ENCODE measurements at regions not wholly inside any gene's neighbourhood (a gene's known extent, or its start where the extent isn't known, plus 50 kb on each side); places are given as distances from the start of the nearest gene placed in this dataset.

DNA sequence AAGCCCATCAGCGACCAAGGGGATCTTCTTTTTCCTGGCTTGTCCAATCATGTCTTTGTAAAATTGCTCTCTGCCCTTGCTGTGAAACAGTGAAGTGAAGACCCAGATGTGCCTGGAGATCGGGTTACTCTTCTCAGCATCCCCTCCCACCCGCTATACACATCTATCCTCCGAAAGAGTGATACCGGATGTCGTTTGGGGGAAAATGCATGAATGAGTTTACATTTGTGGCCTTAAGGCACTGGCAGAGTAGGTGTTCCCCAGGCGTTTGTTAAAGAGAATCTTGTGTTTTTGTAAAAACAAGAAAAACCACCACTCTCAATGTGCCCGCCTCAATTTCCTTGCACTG lies 528.3 kb downstream of the CMPK2 start:
- H3K4me3 ChIP-seq (ENCODE audit: control extremely low read depth in 1 of 5, extremely low read depth in 1 of 5, insufficient read depth in 1 of 5, low read depth in 2 of 5, low read length in 4 of 5): no peak overlapping the region
- TF ChIP-seq, protein P1, sequence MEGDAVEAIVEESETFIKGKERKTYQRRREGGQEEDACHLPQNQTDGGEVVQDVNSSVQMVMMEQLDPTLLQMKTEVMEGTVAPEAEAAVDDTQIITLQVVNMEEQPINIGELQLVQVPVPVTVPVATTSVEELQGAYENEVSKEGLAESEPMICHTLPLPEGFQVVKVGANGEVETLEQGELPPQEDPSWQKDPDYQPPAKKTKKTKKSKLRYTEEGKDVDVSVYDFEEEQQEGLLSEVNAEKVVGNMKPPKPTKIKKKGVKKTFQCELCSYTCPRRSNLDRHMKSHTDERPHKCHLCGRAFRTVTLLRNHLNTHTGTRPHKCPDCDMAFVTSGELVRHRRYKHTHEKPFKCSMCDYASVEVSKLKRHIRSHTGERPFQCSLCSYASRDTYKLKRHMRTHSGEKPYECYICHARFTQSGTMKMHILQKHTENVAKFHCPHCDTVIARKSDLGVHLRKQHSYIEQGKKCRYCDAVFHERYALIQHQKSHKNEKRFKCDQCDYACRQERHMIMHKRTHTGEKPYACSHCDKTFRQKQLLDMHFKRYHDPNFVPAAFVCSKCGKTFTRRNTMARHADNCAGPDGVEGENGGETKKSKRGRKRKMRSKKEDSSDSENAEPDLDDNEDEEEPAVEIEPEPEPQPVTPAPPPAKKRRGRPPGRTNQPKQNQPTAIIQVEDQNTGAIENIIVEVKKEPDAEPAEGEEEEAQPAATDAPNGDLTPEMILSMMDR (IDR thresholded peaks at IDR 0.05): no peak
- no peak for TF ChIP-seq EZH2 (IDR thresholded peaks at IDR 0.05; ENCODE audit: borderline replicate concordance, insufficient read depth, low read depth, low read length, poor library complexity, severe bottlenecking)
- H3K4me1 ChIP-seq (ENCODE audit: control insufficient read depth in 2 of 2, insufficient read depth in 2 of 2, low read length in 2 of 2): peaks cover 4% of the 10 kb centered on the region in 2 donors
- no peaks in the 10 kb centered on the region for H3K27me3 Mint-ChIP-seq
- H3K4me1 Mint-ChIP-seq: peaks cover 7% of the 10 kb centered on the region
- no peak overlapping the region for H3K27ac ChIP-seq (ENCODE audit: low read length in 2 of 2)
- no peak overlapping the region for H3K9ac ChIP-seq (ENCODE audit: low read length)
- H3K79me2 ChIP-seq (ENCODE audit: control insufficient read depth, insufficient read depth, low read length): no peaks in the 10 kb centered on the region
- DNase-seq: no peak
- ChIA-PET POLR2A (no interaction called here), CTCF (no interaction called here)
- H2AFZ ChIP-seq (ENCODE audit: insufficient read depth, low read depth, low read length, poor library complexity, severe bottlenecking): no peak overlapping the region
- peaks cover 0 to 8% (median 0%) of the 10 kb centered on the region in 3 donors for H3K9me3 ChIP-seq (ENCODE audit: control extremely low read depth in 1 of 3, control insufficient read depth in 2 of 3, insufficient read depth in 1 of 3, low read length in 2 of 3)
- no peak for ATAC-seq (ENCODE audit: low read depth)
- H4K20me1 ChIP-seq (ENCODE audit: control insufficient read depth, insufficient read depth, low read length, poor library complexity, severe bottlenecking): no peaks in the 10 kb centered on the region
- no peak overlapping the region for H3K4me3 Mint-ChIP-seq
- H3K9me3 Mint-ChIP-seq (ENCODE audit: insufficient read depth): no peaks in the 10 kb centered on the region
- 100% methylated on average over 1 of the region's 8 CpGs for WGBS (ENCODE audit: insufficient coverage)
- intact Hi-C loops (cut with micrococcal nuclease): no loop called here
- H3K36me3 ChIP-seq (replicated peaks in 1 of 2; ENCODE audit: control extremely low read depth in 1 of 2, control insufficient read depth in 1 of 2, extremely low read depth in 1 of 2, insufficient read depth in 2 of 2, low read length in 1 of 2): no peaks in the 10 kb centered on the region
- no peak overlapping the region for H3K27ac Mint-ChIP-seq
- H3K4me2 ChIP-seq (replicated peaks; ENCODE audit: low read depth, low read length, poor library complexity, severe bottlenecking): no peak overlapping the region
- H3K27me3 ChIP-seq (replicated peaks in 1 of 4; ENCODE audit: control extremely low read depth in 1 of 4, control insufficient read depth in 3 of 4, insufficient read depth in 4 of 4, low read length in 3 of 4): no peaks in the 10 kb centered on the region

DNA sequence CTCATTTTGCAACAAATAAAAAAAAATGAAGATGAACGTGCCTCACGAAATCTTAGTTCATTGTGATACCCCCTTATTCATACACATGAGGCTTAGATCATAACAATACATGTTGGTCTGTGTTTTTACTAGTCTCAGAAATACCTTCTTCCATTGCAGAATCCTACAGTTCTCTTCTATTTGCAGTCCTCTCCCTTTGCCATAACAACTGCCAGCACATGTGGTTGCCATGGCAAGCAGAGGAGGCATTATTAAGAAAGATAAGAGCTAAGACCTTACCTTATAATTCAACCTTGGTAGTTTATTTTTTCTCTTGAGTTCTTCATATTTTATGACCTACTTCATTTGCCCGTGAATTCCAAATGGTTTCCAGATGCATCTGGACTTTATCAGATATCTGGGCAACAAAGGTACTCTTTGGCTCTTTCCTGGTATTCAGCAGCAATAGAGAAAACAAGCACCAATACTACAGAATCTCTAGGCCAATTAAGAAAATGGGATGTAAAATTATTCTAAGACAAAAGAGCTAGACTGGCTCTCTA lies 524.0 kb downstream of the CMPK2 start:
- Histone ChIP-seq H3K4me1 (ENCODE audit: control insufficient read depth in 2 of 2, insufficient read depth in 2 of 2, low read length in 2 of 2) (peaks cover 41% of the 10 kb centered on the region in 2 donors), H2AFZ (ENCODE audit: insufficient read depth, low read depth, low read length, poor library complexity, severe bottlenecking) (no peak overlapping the region), H3K27ac (ENCODE audit: low read length in 2 of 2) (no peak overlapping the region), H3K36me3 (replicated peaks in 1 of 2; ENCODE audit: control extremely low read depth in 1 of 2, control insufficient read depth in 1 of 2, extremely low read depth in 1 of 2, insufficient read depth in 2 of 2, low read length in 1 of 2) (no peaks in the 10 kb centered on the region), H3K4me2 (replicated peaks; ENCODE audit: low read depth, low read length, poor library complexity, severe bottlenecking) (no peak overlapping the region), H3K4me3 (ENCODE audit: control extremely low read depth in 1 of 5, extremely low read depth in 1 of 5, insufficient read depth in 1 of 5, low read depth in 2 of 5, low read length in 4 of 5) (no peak overlapping the region), H3K79me2 (ENCODE audit: control insufficient read depth, insufficient read depth, low read length) (no peaks in the 10 kb centered on the region), H3K27me3 (replicated peaks in 1 of 4; ENCODE audit: control extremely low read depth in 1 of 4, control insufficient read depth in 3 of 4, insufficient read depth in 4 of 4, low read length in 3 of 4) (no peaks in the 10 kb centered on the region), H3K9ac (ENCODE audit: low read length) (no peak overlapping the region), H4K20me1 (ENCODE audit: control insufficient read depth, insufficient read depth, low read length, poor library complexity, severe bottlenecking) (no peaks in the 10 kb centered on the region), H3K9me3 (ENCODE audit: control extremely low read depth in 1 of 3, control insufficient read depth in 2 of 3, insufficient read depth in 1 of 3, low read length in 2 of 3) (peaks cover 0 to 4% (median 2%) of the 10 kb centered on the region in 3 donors)
- Mint-ChIP-seq H3K27ac (no peak overlapping the region), H3K27me3 (no peaks in the 10 kb centered on the region), H3K4me3 (no peak overlapping the region), H3K9me3 (ENCODE audit: insufficient read depth) (peaks cover 3% of the 10 kb centered on the region), H3K4me1 (peaks cover 41% of the 10 kb centered on the region)
- POLR2A ChIA-PET: no interaction called here
- WGBS (ENCODE audit: insufficient coverage): 100% methylated on average over 1 of the region's 3 CpGs
- ATAC-seq (ENCODE audit: low read depth): no peak
- CTCF ChIA-PET: no interaction called here
- intact Hi-C loops (cut with micrococcal nuclease): loop anchor here (10.0 kb wide), 1 partner anchor 117 kb away; no protein-coding TSS in a partner anchor
- DNase-seq: no peak
- TF ChIP-seq, protein P1 (IDR thresholded peaks at IDR 0.05): no peak
- no peak for TF ChIP-seq EZH2 (IDR thresholded peaks at IDR 0.05; ENCODE audit: borderline replicate concordance, insufficient read depth, low read depth, low read length, poor library complexity, severe bottlenecking)

Measured in B cell (primary cell).